Islet precursor cell (in vitro differentiated cells): ENCODE measurements at regions not wholly inside any gene's neighbourhood (a gene's known extent, or its start where the extent isn't known, plus 50 kb on each side); places are given as distances from the start of the nearest gene placed in this dataset.
"Not testable (repeated sequence)": the region's sequence is repeated elsewhere in the genome, so short reads cannot be mapped to it uniquely, and the experiment has no call there.

ENCODE experiments used
- DNase-seq: peaks from one replicate; pipeline ENCODE4 v3.0.0-alpha.2; 2018

GRCh38 chr10:128178302-128178958 is 52.2 kb upstream of the MKI67 start:
- peak; percentile 79 for DNase-seq

GRCh38 chr10:128180843-128181242 is 54.6 kb upstream of the MKI67 start:
- DNase-seq = no peak

- no peak for DNase-seq
Measured at GRCh38 chr10:128185627-128186026, 59.4 kb upstream of the MKI67 start.

GRCh38 chr10:128186959-128187787 is 61.0 kb upstream of the MKI67 start:
- DNase-seq = no peak

- DNase-seq = no peak
Measured at GRCh38 chr10:128187788-128188185, 61.6 kb upstream of the MKI67 start.

- DNase-seq = no peak
Measured at GRCh38 chr10:128189176-128189575, 63.0 kb upstream of the MKI67 start.

GRCh38 chr10:128191847-128192246 is 65.6 kb upstream of the MKI67 start:
- DNase-seq = no peak

GRCh38 chr10:128201826-128202225 is 75.6 kb upstream of the MKI67 start:
- not testable (repeated sequence) for DNase-seq

GRCh38 chr10:128203028-128203427 is 76.8 kb upstream of the MKI67 start:
- no peak for DNase-seq

- DNase-seq = not testable (repeated sequence)
Measured at GRCh38 chr10:128205591-128205990, 79.4 kb upstream of the MKI67 start.

GRCh38 chr10:128206676-128207075 is 80.5 kb upstream of the MKI67 start:
- DNase-seq = no peak

- no peak for DNase-seq
Measured at GRCh38 chr10:128209862-128210214, 83.6 kb upstream of the MKI67 start.

GRCh38 chr10:128210215-128211063 is 84.2 kb upstream of the MKI67 start:
- peak; percentile 83 for DNase-seq

GRCh38 chr10:128211064-128211504 is 84.9 kb upstream of the MKI67 start:
- no peak for DNase-seq

GRCh38 chr10:128211953-128212727 is 85.9 kb upstream of the MKI67 start:
- DNase-seq = peak; percentile 93

GRCh38 chr10:128213156-128213555 is 86.9 kb upstream of the MKI67 start:
- no peak for DNase-seq

- DNase-seq = no peak
Measured at GRCh38 chr10:128215733-128216132, 89.5 kb upstream of the MKI67 start.

GRCh38 chr10:128217136-128217535 is 90.9 kb upstream of the MKI67 start:
- no peak for DNase-seq

GRCh38 chr10:128218161-128218560 is 91.9 kb upstream of the MKI67 start:
- DNase-seq = no peak

- no peak for DNase-seq
Measured at GRCh38 chr10:128219295-128219694, 93.1 kb upstream of the MKI67 start.

GRCh38 chr10:128220021-128220420 is 93.8 kb upstream of the MKI67 start:
- no peak for DNase-seq

GRCh38 chr10:128221117-128221516 is 94.9 kb upstream of the MKI67 start:
- DNase-seq = no peak

GRCh38 chr10:128221807-128222206 is 95.6 kb upstream of the MKI67 start:
- DNase-seq = no peak
